AG08396 (cell line): ENCODE measurements at regions not wholly inside any gene's neighbourhood (a gene's known extent, or its start where the extent isn't known, plus 50 kb on each side); places are given as distances from the start of the nearest gene placed in this dataset.

ENCODE experiments used
- DNase-seq: peaks from one replicate; pipeline ENCODE4 v3.0.0; 2012; ENCODE audit warnings: low spot score, mixed read lengths

DNA sequence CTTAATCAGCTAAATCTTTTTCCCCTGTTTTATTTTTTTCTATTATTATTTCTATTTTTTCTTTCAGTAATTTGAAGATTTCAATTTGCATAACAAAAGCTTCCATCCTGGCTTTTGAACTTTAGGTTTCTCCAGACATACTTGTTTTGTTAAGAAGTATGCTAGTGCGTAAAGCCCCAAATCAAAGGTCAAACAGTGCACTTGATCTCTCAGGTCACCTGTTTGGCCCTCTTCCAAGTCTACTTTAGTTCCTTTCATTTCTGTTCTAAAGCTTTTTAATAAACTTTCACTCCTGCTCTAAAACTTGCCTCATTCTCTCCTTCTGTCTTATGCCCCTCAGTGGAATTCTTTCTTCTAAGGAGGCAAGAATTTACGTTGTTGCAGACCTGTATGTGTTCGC lies 54.6 kb upstream of the ATXN7L3B start:
- no peak for DNase-seq
